GM23338 (cell line): ENCODE measurements at regions not wholly inside any gene's neighbourhood (a gene's known extent, or its start where the extent isn't known, plus 50 kb on each side); places are given as distances from the start of the nearest gene placed in this dataset.
A peak's percentile ranks its signal among the peaks of the same experiment; 100 is the strongest.

Experiments
- ATAC-seq: fragments of 200-7000 bp; cut with Tn5 transposase; 3 replicates; pipeline ENCODE4 v1.9.1; 2020
- DNase-seq: peaks from one replicate; pipeline ENCODE4 v3.0.0-alpha.2; 2015; ENCODE audit warnings: low spot score
- H2AFZ ChIP-seq: fragments of 200-600 bp; sonication (generic); 2 replicates; pipeline ENCODE4 v1.8.0; 2016; ENCODE audit warnings: antibody characterized with exemption, mild to moderate bottlenecking, moderate library complexity
- H3F3A ChIP-seq: fragments of 200-600 bp; sonication (generic); replicated peaks from 2 replicates; pipeline ENCODE4 v1.8.0; 2017; ENCODE audit warnings: antibody characterized with exemption, mixed run types, low read depth
- H3K27ac ChIP-seq: fragments of 200-600 bp; sonication (generic); 2 replicates; pipeline ENCODE4 v1.6.1; 2016; ENCODE audit warnings: low read depth
- H3K27me3 ChIP-seq: fragments of 200-600 bp; sonication (generic); 2 replicates; pipeline ENCODE4 v1.8.0; 2016; ENCODE audit warnings: mild to moderate bottlenecking, mixed run types, moderate library complexity; ENCODE audit not compliant: insufficient read depth
- H3K36me3 ChIP-seq: fragments of 200-600 bp; sonication (generic); 2 replicates; pipeline ENCODE4 v1.8.0; 2016; ENCODE audit warnings: mild to moderate bottlenecking; ENCODE audit not compliant: insufficient read depth
- H3K4me1 ChIP-seq: fragments of 200-600 bp; sonication (generic); 2 replicates; pipeline ENCODE4 v1.8.0; 2016; ENCODE audit warnings: mild to moderate bottlenecking, moderate library complexity; ENCODE audit not compliant: insufficient read depth
- H3K4me2 ChIP-seq: fragments of 200-600 bp; sonication (generic); 2 replicates; pipeline ENCODE4 v1.7.1; 2017; ENCODE audit warnings: mixed run types
- H3K4me3 ChIP-seq: fragments of 200-600 bp; sonication (generic); 2 replicates; pipeline ENCODE4 v1.6.1; 2016; ENCODE audit warnings: mixed run types
- H3K79me2 ChIP-seq: fragments of 200-600 bp; sonication (generic); replicated peaks from 2 replicates; pipeline ENCODE4 v1.8.0; 2017; ENCODE audit warnings: mild to moderate bottlenecking; ENCODE audit not compliant: insufficient read depth
- H3K9me2 ChIP-seq: fragments of 200-600 bp; sonication (generic); 2 replicates; pipeline ENCODE4 v1.8.0; 2017; ENCODE audit not compliant: insufficient read depth
- H4K20me1 ChIP-seq: fragments of 200-600 bp; sonication (generic); replicated peaks from 2 replicates; pipeline ENCODE4 v1.8.0; 2017; ENCODE audit warnings: mild to moderate bottlenecking; ENCODE audit not compliant: insufficient read depth
- H3K27ac Mint-ChIP-seq: 2 replicates; pipeline ENCODE4 v1.8.0; 2020; ENCODE audit warnings: inconsistent platforms, mild to moderate bottlenecking, moderate library complexity, mixed read lengths
- H3K27me3 Mint-ChIP-seq: 3 replicates; pipeline ENCODE4 v1.8.0; 2022; ENCODE audit warnings: low read depth, mild to moderate bottlenecking, moderate library complexity, mixed read lengths, inconsistent platforms; ENCODE audit not compliant: insufficient read depth, poor library complexity
- H3K36me3 Mint-ChIP-seq: 3 replicates; pipeline ENCODE4 v1.8.0; 2021; ENCODE audit warnings: low read depth, mild to moderate bottlenecking, inconsistent platforms, moderate library complexity, mixed read lengths
- H3K4me1 Mint-ChIP-seq: 3 replicates; pipeline ENCODE4 v1.8.0; 2020; ENCODE audit warnings: mild to moderate bottlenecking, inconsistent platforms, mixed read lengths
- H3K4me3 Mint-ChIP-seq: 3 replicates; pipeline ENCODE4 v1.8.0; 2021; ENCODE audit warnings: moderate library complexity, mild to moderate bottlenecking, inconsistent platforms, mixed read lengths
- H3K9me3 Mint-ChIP-seq: 3 replicates; pipeline ENCODE4 v1.8.0; 2020; ENCODE audit warnings: moderate library complexity, mild to moderate bottlenecking, inconsistent platforms, mixed read lengths
- CREB1 ChIP-seq: fragments of 250-450 bp; sonication (Bioruptor Pico); IDR thresholded peaks from 2 replicates; pipeline ENCODE4 v1.5.0; 2020; ENCODE audit warnings: low read depth, mild to moderate bottlenecking, moderate library complexity
- EZH2phosphoT487 ChIP-seq: fragments of 200-600 bp; sonication (generic); IDR thresholded peaks from one replicate; pipeline ENCODE4 v1.8.1; 2018; ENCODE audit warnings: antibody characterized with exemption; ENCODE audit not compliant: unreplicated experiment
- NANOG ChIP-seq: IDR thresholded peaks from 2 replicates; pipeline ENCODE4 v1.6.1; 2016; ENCODE audit warnings: antibody characterized with exemption, borderline replicate concordance
- POLR2AphosphoS5 ChIP-seq: IDR thresholded peaks from 2 replicates; pipeline ENCODE4 v1.6.1; 2016; ENCODE audit warnings: antibody characterized with exemption, low read depth
- STAT1 ChIP-seq: IDR thresholded peaks from one replicate; pipeline ENCODE4 v1.6.1; 2016; ENCODE audit warnings: antibody characterized with exemption; ENCODE audit not compliant: unreplicated experiment
- ZNF114 ChIP-seq: fragments of 250-450 bp; sonication (Bioruptor Pico); IDR thresholded peaks from 2 replicates; pipeline ENCODE4 v1.5.0; 2020; ENCODE audit warnings: mild to moderate bottlenecking, moderate library complexity
- ZNF331 ChIP-seq: fragments of 250-450 bp; sonication (Bioruptor Pico); IDR thresholded peaks from 2 replicates; pipeline ENCODE4 v1.5.0; 2020; ENCODE audit warnings: low read depth, mild to moderate bottlenecking, moderate library complexity
- TF ChIP-seq, protein P1 (sequence below), 2 experiments: fragments of 200-600 bp in 1 of 2; sonication (generic) in 1 of 2; conservative IDR thresholded peaks; 2 replicates each; pipeline versions ENCODE4 v1.5.1 to v1.6.1; 2016 to 2017; ENCODE audit warnings: antibody characterized with exemption in 2 of 2, low read depth in 2 of 2, mild to moderate bottlenecking in 2 of 2, moderate library complexity in 1 of 2
- TF ChIP-seq, protein P2 (sequence below): IDR thresholded peaks from 2 replicates; pipeline ENCODE4 v1.6.1; 2016; ENCODE audit warnings: antibody characterized with exemption
- TF ChIP-seq, protein P3 (sequence below): fragments of 250-450 bp; sonication (Bioruptor Pico); IDR thresholded peaks from 2 replicates; pipeline ENCODE4 v1.5.0; 2020; ENCODE audit warnings: mild to moderate bottlenecking, moderate library complexity

DNA sequence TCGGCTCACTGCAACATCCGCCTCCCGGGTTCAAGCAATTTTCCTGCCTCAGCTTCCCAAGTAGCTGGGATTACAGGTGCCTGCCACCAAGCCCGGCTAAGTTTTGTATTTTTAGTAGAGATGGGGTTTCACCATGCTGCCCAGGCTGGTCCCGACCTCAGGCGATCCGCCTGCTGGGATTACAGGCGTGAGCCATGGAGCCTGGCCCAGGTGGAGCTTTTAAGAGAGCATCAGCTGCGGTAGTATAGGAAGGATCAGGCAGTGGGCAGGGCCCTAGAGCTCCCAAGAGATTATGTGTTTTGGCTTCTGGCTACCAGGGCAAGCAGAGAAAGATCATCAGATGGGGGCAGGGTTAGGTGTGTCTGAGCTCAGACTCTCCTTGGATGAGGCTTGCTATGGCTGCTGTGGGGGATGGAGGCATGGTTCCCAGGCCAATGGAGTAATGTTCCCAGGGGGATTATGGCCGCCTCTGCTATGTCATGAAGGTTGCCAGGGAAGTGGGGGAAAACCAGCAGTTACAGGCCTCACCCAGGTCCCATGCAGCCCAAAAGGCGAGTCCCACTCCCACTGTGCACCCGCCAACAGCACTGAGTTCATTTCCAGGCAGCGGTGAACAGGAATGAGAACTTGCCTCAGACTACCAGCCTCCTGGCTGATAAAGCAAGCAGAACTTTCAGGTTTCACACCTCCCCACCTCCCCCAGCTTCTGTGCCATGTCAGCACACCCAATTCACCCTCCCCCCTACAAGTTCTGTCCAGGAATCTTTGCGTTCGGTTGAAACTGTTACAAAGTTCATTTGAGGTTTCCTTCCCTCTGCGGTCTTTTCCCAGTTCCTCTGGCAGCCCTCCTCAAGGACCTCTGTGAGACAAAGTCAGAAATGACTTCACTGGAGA is 507.6 kb downstream of the SPATA31D1 start:
- Mint-ChIP-seq H3K36me3 (peaks cover 4% of the 10 kb centered on the region; the same call in 2 of the 3 replicates), H3K4me3 (no peak overlapping the region), H3K4me1 (peaks cover 5% of the 10 kb centered on the region; the same call in 1 of the 3 replicates), H3K9me3 (peaks cover 3% of the 10 kb centered on the region; the same call in 1 of the 3 replicates), H3K27me3 (peaks cover 8% of the 10 kb centered on the region), H3K27ac (no peak overlapping the region)
- no peaks in the 10 kb centered on the region for H3K79me2 ChIP-seq
- H3K4me3 ChIP-seq = no peak overlapping the region
- no peaks in the 10 kb centered on the region for H4K20me1 ChIP-seq
- no peaks in the 10 kb centered on the region for H3K27me3 ChIP-seq
- no peak for TF ChIP-seq CREB1 (CRISPR knock-in tag)
- no peak overlapping the region for H2AFZ ChIP-seq
- H3K27ac ChIP-seq = no peak overlapping the region
- no peaks in the 10 kb centered on the region for H3K36me3 ChIP-seq
- no peaks in the 10 kb centered on the region for H3F3A ChIP-seq
- no peak overlapping the region for H3K4me2 ChIP-seq
- H3K9me2 ChIP-seq = peaks cover 3% of the 10 kb centered on the region; the same call in 1 of the 2 replicates
- no peak for DNase-seq
- ATAC-seq = no peak
- no peaks in the 10 kb centered on the region for H3K4me1 ChIP-seq

DNA sequence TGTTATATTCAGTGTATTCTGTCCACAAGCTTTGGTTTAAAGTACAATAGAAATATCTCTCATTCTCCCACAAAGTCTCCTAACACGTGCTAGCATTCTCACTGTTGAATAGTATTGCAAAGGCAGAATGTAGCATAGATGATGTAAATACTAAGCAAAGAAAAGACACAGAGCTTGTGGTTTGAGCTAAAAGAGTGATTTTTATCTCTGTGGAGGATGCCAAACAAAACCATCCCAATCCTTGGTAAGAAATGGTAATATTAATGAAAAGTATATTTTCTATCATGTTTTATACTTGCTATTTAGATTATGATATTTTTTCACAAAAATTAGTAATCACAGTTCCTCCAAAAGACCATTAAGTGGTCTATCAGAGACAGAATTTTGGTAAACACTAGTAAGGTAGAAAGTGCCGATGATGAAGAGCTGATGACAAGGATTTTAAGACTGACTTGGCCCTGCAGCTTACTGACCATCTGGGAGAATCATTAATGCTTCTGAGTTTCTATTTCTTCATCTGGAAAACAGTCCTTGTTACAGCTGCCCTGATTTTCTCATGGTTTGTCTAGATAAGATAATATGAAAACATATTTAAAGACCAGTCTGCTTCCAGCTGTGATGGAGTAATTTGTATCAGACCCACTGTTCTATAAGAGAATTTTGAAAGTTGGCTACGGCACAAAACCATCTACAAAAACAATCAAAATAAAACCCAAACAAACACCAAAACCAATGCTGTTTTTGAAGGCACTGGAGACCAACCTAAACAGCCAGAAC is 510.2 kb downstream of the SPATA31D1 start:
- Mint-ChIP-seq H3K4me1 (no peaks in the 10 kb centered on the region), H3K4me3 (no peak overlapping the region), H3K36me3 (peaks cover 4% of the 10 kb centered on the region; the same call in 2 of the 3 replicates), H3K9me3 (peaks cover 8% of the 10 kb centered on the region), H3K27me3 (peaks cover 6% of the 10 kb centered on the region), H3K27ac (no peak overlapping the region)
- H3K4me1 ChIP-seq = no peaks in the 10 kb centered on the region
- no peaks in the 10 kb centered on the region for H3K27me3 ChIP-seq
- H3F3A ChIP-seq = no peaks in the 10 kb centered on the region
- no peaks in the 10 kb centered on the region for H3K36me3 ChIP-seq
- H3K79me2 ChIP-seq = no peaks in the 10 kb centered on the region
- no peak overlapping the region for H3K4me2 ChIP-seq
- ATAC-seq = no peak
- H3K27ac ChIP-seq = no peak overlapping the region
- DNase-seq = no peak
- peaks cover 5% of the 10 kb centered on the region for H3K9me2 ChIP-seq
- H2AFZ ChIP-seq = peak overlapping the region; percentile 44; the same call in 1 of the 2 replicates
- H4K20me1 ChIP-seq = no peaks in the 10 kb centered on the region
- H3K4me3 ChIP-seq = no peak overlapping the region
- TF ChIP-seq ZNF331 (CRISPR knock-in tag) (no peak), POLR2AphosphoS5 (no peak), STAT1 (no peak), CREB1 (CRISPR knock-in tag) (no peak), EZH2phosphoT487 (no peak), ZNF114 (no peak), NANOG (no peak)
- TF ChIP-seq, protein P1, sequence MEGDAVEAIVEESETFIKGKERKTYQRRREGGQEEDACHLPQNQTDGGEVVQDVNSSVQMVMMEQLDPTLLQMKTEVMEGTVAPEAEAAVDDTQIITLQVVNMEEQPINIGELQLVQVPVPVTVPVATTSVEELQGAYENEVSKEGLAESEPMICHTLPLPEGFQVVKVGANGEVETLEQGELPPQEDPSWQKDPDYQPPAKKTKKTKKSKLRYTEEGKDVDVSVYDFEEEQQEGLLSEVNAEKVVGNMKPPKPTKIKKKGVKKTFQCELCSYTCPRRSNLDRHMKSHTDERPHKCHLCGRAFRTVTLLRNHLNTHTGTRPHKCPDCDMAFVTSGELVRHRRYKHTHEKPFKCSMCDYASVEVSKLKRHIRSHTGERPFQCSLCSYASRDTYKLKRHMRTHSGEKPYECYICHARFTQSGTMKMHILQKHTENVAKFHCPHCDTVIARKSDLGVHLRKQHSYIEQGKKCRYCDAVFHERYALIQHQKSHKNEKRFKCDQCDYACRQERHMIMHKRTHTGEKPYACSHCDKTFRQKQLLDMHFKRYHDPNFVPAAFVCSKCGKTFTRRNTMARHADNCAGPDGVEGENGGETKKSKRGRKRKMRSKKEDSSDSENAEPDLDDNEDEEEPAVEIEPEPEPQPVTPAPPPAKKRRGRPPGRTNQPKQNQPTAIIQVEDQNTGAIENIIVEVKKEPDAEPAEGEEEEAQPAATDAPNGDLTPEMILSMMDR (conservative IDR thresholded peaks at IDR 0.05; ENCODE audit: low read depth in 2 of 2) = no peak
- TF ChIP-seq, protein P2, sequence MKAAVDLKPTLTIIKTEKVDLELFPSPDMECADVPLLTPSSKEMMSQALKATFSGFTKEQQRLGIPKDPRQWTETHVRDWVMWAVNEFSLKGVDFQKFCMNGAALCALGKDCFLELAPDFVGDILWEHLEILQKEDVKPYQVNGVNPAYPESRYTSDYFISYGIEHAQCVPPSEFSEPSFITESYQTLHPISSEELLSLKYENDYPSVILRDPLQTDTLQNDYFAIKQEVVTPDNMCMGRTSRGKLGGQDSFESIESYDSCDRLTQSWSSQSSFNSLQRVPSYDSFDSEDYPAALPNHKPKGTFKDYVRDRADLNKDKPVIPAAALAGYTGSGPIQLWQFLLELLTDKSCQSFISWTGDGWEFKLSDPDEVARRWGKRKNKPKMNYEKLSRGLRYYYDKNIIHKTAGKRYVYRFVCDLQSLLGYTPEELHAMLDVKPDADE = no peak
- TF ChIP-seq, protein P3, sequence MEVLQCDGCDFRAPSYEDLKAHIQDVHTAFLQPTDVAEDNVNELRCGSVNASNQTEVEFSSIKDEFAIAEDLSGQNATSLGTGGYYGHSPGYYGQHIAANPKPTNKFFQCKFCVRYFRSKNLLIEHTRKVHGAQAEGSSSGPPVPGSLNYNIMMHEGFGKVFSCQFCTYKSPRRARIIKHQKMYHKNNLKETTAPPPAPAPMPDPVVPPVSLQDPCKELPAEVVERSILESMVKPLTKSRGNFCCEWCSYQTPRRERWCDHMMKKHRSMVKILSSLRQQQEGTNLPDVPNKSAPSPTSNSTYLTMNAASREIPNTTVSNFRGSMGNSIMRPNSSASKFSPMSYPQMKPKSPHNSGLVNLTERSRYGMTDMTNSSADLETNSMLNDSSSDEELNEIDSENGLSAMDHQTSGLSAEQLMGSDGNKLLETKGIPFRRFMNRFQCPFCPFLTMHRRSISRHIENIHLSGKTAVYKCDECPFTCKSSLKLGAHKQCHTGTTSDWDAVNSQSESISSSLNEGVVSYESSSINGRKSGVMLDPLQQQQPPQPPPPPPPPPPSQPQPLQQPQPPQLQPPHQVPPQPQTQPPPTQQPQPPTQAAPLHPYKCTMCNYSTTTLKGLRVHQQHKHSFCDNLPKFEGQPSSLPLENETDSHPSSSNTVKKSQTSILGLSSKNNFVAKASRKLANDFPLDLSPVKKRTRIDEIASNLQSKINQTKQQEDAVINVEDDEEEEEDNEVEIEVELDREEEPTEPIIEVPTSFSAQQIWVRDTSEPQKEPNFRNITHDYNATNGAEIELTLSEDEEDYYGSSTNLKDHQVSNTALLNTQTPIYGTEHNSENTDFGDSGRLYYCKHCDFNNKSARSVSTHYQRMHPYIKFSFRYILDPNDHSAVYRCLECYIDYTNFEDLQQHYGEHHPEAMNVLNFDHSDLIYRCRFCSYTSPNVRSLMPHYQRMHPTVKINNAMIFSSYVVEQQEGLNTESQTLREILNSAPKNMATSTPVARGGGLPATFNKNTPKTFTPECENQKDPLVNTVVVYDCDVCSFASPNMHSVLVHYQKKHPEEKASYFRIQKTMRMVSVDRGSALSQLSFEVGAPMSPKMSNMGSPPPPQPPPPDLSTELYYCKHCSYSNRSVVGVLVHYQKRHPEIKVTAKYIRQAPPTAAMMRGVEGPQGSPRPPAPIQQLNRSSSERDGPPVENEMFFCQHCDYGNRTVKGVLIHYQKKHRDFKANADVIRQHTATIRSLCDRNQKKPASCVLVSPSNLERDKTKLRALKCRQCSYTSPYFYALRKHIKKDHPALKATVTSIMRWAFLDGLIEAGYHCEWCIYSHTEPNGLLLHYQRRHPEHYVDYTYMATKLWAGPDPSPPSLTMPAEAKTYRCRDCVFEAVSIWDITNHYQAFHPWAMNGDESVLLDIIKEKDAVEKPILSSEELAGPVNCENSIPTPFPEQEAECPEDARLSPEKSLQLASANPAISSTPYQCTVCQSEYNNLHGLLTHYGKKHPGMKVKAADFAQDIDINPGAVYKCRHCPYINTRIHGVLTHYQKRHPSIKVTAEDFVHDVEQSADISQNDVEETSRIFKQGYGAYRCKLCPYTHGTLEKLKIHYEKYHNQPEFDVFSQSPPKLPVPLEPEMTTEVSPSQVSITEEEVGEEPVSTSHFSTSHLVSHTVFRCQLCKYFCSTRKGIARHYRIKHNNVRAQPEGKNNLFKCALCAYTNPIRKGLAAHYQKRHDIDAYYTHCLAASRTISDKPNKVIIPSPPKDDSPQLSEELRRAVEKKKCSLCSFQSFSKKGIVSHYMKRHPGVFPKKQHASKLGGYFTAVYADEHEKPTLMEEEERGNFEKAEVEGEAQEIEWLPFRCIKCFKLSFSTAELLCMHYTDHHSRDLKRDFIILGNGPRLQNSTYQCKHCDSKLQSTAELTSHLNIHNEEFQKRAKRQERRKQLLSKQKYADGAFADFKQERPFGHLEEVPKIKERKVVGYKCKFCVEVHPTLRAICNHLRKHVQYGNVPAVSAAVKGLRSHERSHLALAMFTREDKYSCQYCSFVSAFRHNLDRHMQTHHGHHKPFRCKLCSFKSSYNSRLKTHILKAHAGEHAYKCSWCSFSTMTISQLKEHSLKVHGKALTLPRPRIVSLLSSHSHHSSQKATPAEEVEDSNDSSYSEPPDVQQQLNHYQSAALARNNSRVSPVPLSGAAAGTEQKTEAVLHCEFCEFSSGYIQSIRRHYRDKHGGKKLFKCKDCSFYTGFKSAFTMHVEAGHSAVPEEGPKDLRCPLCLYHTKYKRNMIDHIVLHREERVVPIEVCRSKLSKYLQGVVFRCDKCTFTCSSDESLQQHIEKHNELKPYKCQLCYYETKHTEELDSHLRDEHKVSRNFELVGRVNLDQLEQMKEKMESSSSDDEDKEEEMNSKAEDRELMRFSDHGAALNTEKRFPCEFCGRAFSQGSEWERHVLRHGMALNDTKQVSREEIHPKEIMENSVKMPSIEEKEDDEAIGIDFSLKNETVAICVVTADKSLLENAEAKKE (CRISPR knock-in tag) = no peak
